CD8-positive, alpha-beta memory T cell (primary cell): ENCODE measurements at regions not wholly inside any gene's neighbourhood (a gene's known extent, or its start where the extent isn't known, plus 50 kb on each side); places are given as distances from the start of the nearest gene placed in this dataset.
A peak's percentile ranks its signal among the peaks of the same experiment; 100 is the strongest.

Experiments
- CTCF ChIA-PET: fragments of 350-600 bp; sonication (Branson Sonifier 250); formaldehyde crosslinking; loops from one replicate; lab custom pipeline; 2021; ENCODE audit warnings: antibody characterized with exemption; lab: Charles Lee
- POLR2A ChIA-PET: fragments of 350-600 bp; sonication (Branson Sonifier 250); formaldehyde crosslinking; loops from one replicate; lab custom pipeline; 2021; ENCODE audit warnings: antibody characterized with exemption; lab: Charles Lee
- DNase-seq, 5 donors: peaks; one replicate each; pipeline versions ENCODE4 v3.0.0 to v3.0.0-alpha.2; 2020 to 2022; ENCODE audit warnings: mixed read lengths in 1 of 5
- H3K27ac ChIP-seq: one replicate; pipeline ENCODE4 v1.7.0; 2013; ENCODE audit warnings: low read depth, mild to moderate bottlenecking, low read length, moderate library complexity
- H3K27me3 ChIP-seq: 2 replicates; pipeline ENCODE4 v1.7.0; 2013; ENCODE audit warnings: low read length, mild to moderate bottlenecking; ENCODE audit not compliant: insufficient read depth, poor library complexity, severe bottlenecking
- H3K36me3 ChIP-seq: 2 replicates; pipeline ENCODE4 v1.7.0; 2013; ENCODE audit warnings: mild to moderate bottlenecking, low read length, moderate library complexity; ENCODE audit not compliant: insufficient read depth
- H3K4me1 ChIP-seq: 2 replicates; pipeline ENCODE4 v1.7.0; 2013; ENCODE audit warnings: mild to moderate bottlenecking, low read length, moderate library complexity; ENCODE audit not compliant: insufficient read depth
- H3K4me3 ChIP-seq: 2 replicates; pipeline ENCODE4 v1.7.0; 2013; ENCODE audit warnings: mild to moderate bottlenecking, low read length
- H3K9me3 ChIP-seq: 2 replicates; pipeline ENCODE4 v1.7.0; 2013; ENCODE audit warnings: mild to moderate bottlenecking, low read length
- H3K27ac Mint-ChIP-seq, 8 donors: one replicate each; pipeline ENCODE4 v1.8.0; 2020 to 2021; ENCODE audit warnings: mixed read lengths in 8 of 8, mild to moderate bottlenecking in 6 of 8, inconsistent platforms in 3 of 8, moderate library complexity in 3 of 8
- H3K27me3 Mint-ChIP-seq, 2 donors: one replicate each; pipeline ENCODE4 v1.8.0; 2020 to 2021; ENCODE audit warnings: mixed read lengths in 2 of 2, mild to moderate bottlenecking in 1 of 2, moderate library complexity in 1 of 2
- H3K36me3 Mint-ChIP-seq, 3 donors: one replicate each; pipeline ENCODE4 v1.8.0; 2020 to 2021; ENCODE audit warnings: mixed read lengths in 3 of 3, inconsistent platforms in 1 of 3, mild to moderate bottlenecking in 1 of 3
- H3K4me1 Mint-ChIP-seq, 3 donors: one replicate each; pipeline ENCODE4 v1.8.0; 2020 to 2021; ENCODE audit warnings: mixed read lengths in 3 of 3, inconsistent platforms in 1 of 3, mild to moderate bottlenecking in 1 of 3
- H3K4me3 Mint-ChIP-seq, 7 donors: one replicate each; pipeline ENCODE4 v1.8.0; 2020 to 2021; ENCODE audit warnings: mixed read lengths in 7 of 7, mild to moderate bottlenecking in 6 of 7, moderate library complexity in 4 of 7, inconsistent platforms in 2 of 7
- H3K9me3 Mint-ChIP-seq, 5 donors: one replicate each; pipeline ENCODE4 v1.8.0; 2020 to 2022; ENCODE audit warnings: mixed read lengths in 5 of 5, mild to moderate bottlenecking in 3 of 5, moderate library complexity in 2 of 5, inconsistent platforms in 1 of 5

- H3K4me1 Mint-ChIP-seq, result peaks cover 0 to 5% (median 4%) of the 10 kb centered on the region in 3 donors
- Histone ChIP-seq H3K27me3 (no peaks in the 10 kb centered on the region), H3K36me3 (no peaks in the 10 kb centered on the region), H3K27ac (no peak overlapping the region), H3K4me1 (no peaks in the 10 kb centered on the region), H3K4me3 (no peak overlapping the region), H3K9me3 (no peaks in the 10 kb centered on the region)
- peaks cover 0 to 5% (median 1%) of the 10 kb centered on the region in 3 donors for H3K36me3 Mint-ChIP-seq
- ChIA-PET POLR2A (no interaction called here), CTCF (no interaction called here)
- no peak overlapping the region for H3K27ac Mint-ChIP-seq
- H3K27me3 Mint-ChIP-seq, result peaks cover 5 to 42% of the 10 kb centered on the region in 2 donors
- H3K4me3 Mint-ChIP-seq, result no peak overlapping the region
- no peaks in the 10 kb centered on the region for H3K9me3 Mint-ChIP-seq
- DNase-seq, result no peak
These were observed 161.1 kb downstream of the TMEM18 start for GRCh38 chr2:516131-516530.

- Mint-ChIP-seq H3K4me3 (no peak overlapping the region), H3K36me3 (peaks cover 0 to 5% (median 1%) of the 10 kb centered on the region in 3 donors), H3K9me3 (no peaks in the 10 kb centered on the region), H3K4me1 (peaks cover 0 to 5% (median 4%) of the 10 kb centered on the region in 3 donors), H3K27me3 (peaks cover 5 to 38% of the 10 kb centered on the region in 2 donors), H3K27ac (no peak overlapping the region)
- Histone ChIP-seq H3K4me3 (no peak overlapping the region), H3K36me3 (no peaks in the 10 kb centered on the region), H3K27ac (no peak overlapping the region), H3K27me3 (no peaks in the 10 kb centered on the region), H3K4me1 (no peaks in the 10 kb centered on the region), H3K9me3 (no peaks in the 10 kb centered on the region)
- ChIA-PET POLR2A (no interaction called here), CTCF (no interaction called here)
- DNase-seq, result no peak
These were observed 161.6 kb downstream of the TMEM18 start for GRCh38 chr2:515441-516127.

- DNase-seq, result no peak
- H3K9me3 Mint-ChIP-seq, result no peaks in the 10 kb centered on the region
- no peak overlapping the region for H3K4me3 Mint-ChIP-seq
- peaks cover 0 to 5% (median 1%) of the 10 kb centered on the region in 3 donors for H3K36me3 Mint-ChIP-seq
- Histone ChIP-seq H3K36me3 (no peaks in the 10 kb centered on the region), H3K27ac (no peak overlapping the region), H3K4me3 (no peak overlapping the region), H3K27me3 (no peaks in the 10 kb centered on the region), H3K4me1 (no peaks in the 10 kb centered on the region), H3K9me3 (no peaks in the 10 kb centered on the region)
- peaks cover 0 to 5% (median 4%) of the 10 kb centered on the region in 3 donors for H3K4me1 Mint-ChIP-seq
- ChIA-PET POLR2A (no interaction called here), CTCF (no interaction called here)
- H3K27me3 Mint-ChIP-seq, result peaks cover 3 to 35% of the 10 kb centered on the region in 2 donors
- H3K27ac Mint-ChIP-seq, result no peak overlapping the region
These were observed 163.1 kb downstream of the TMEM18 start for GRCh38 chr2:513981-514706.

DNA sequence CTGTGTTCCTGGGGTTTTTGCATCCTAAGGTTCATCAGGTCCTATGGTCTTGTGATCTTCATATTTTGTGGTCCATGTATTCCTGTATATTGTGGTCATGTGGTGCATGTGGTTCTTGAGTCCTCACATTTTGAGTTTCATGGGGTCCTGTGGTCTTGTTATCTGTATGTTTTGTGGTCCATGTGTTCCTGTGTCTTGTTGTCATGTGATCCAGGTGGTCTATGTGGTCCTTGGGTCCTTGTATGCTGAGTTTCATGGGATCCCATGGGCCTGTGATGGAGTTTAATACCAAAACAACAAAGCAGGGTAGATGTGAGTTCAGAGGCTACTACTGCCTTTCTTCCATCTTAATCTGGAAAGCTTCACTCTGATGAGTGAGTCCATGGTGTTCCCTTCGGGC is 166.4 kb downstream of the TMEM18 start:
- H3K4me3 Mint-ChIP-seq, result no peak overlapping the region
- H3K27ac Mint-ChIP-seq, result peak overlapping the region in 1 of 8 donors; percentile 4
- H3K9me3 Mint-ChIP-seq, result peaks cover 0 to 2% (median 0%) of the 10 kb centered on the region in 5 donors
- no peaks in the 10 kb centered on the region for H3K9me3 ChIP-seq
- H3K27ac ChIP-seq, result no peak overlapping the region
- no peak overlapping the region for H3K4me3 ChIP-seq
- H3K4me1 Mint-ChIP-seq, result no peaks in the 10 kb centered on the region
- H3K27me3 Mint-ChIP-seq, result peaks cover 5 to 20% of the 10 kb centered on the region in 2 donors
- peaks cover 0 to 5% (median 1%) of the 10 kb centered on the region in 3 donors for H3K36me3 Mint-ChIP-seq
- ChIA-PET POLR2A (no interaction called here), CTCF (no interaction called here)
- no peaks in the 10 kb centered on the region for H3K4me1 ChIP-seq
- no peak for DNase-seq
- H3K27me3 ChIP-seq, result no peaks in the 10 kb centered on the region
- H3K36me3 ChIP-seq, result no peaks in the 10 kb centered on the region

DNA sequence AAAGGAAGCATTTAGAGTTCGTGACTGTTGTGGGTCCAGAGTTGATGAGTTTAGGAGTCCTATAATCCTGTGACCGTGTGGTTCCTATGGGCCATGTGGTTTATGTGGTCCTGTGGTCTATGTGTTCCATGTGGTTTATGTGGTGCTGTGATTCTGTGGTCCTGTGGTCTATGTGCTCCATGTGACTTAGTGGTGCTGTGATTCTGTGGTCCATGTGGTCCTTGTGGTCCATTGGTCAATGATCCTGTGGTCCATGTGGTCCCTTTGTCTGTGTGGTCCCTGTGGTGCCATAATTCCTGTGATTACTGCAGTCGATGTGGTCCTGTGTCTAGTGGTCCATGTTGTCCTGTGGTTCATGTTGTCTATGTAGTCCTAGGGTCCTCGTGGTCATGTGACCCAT is 167.3 kb downstream of the TMEM18 start:
- H3K9me3 Mint-ChIP-seq, result peaks cover 0 to 2% (median 0%) of the 10 kb centered on the region in 5 donors
- peaks cover 0 to 5% (median 1%) of the 10 kb centered on the region in 3 donors for H3K36me3 Mint-ChIP-seq
- no peaks in the 10 kb centered on the region for H3K27me3 ChIP-seq
- CTCF ChIA-PET, result no interaction called here
- no peak overlapping the region for H3K4me3 ChIP-seq
- no peaks in the 10 kb centered on the region for H3K4me1 ChIP-seq
- H3K27me3 Mint-ChIP-seq, result peaks cover 3 to 19% of the 10 kb centered on the region in 2 donors
- no peak for DNase-seq
- POLR2A ChIA-PET, result no interaction called here
- H3K36me3 ChIP-seq, result no peaks in the 10 kb centered on the region
- H3K27ac Mint-ChIP-seq, result peak overlapping the region in 1 of 8 donors; percentile 68
- no peak overlapping the region for H3K4me3 Mint-ChIP-seq
- no peaks in the 10 kb centered on the region for H3K9me3 ChIP-seq
- no peaks in the 10 kb centered on the region for H3K4me1 Mint-ChIP-seq
- no peak overlapping the region for H3K27ac ChIP-seq

- H3K4me1 Mint-ChIP-seq, result no peaks in the 10 kb centered on the region
- peaks cover 0 to 4% (median under 1%) of the 10 kb centered on the region in 3 donors for H3K36me3 Mint-ChIP-seq
- CTCF ChIA-PET, result no interaction called here
- Histone ChIP-seq H3K27me3 (no peaks in the 10 kb centered on the region), H3K4me3 (no peak overlapping the region), H3K9me3 (no peaks in the 10 kb centered on the region), H3K36me3 (no peaks in the 10 kb centered on the region), H3K4me1 (no peaks in the 10 kb centered on the region), H3K27ac (no peak overlapping the region)
- peaks cover 3 to 18% of the 10 kb centered on the region in 2 donors for H3K27me3 Mint-ChIP-seq
- H3K9me3 Mint-ChIP-seq, result peaks cover 0 to 2% (median 0%) of the 10 kb centered on the region in 5 donors
- no peak overlapping the region for H3K4me3 Mint-ChIP-seq
- H3K27ac Mint-ChIP-seq, result no peak overlapping the region
- no peak for DNase-seq
- POLR2A ChIA-PET, result no interaction called here
These were observed 169.1 kb downstream of the TMEM18 start for GRCh38 chr2:508121-508520.

DNA sequence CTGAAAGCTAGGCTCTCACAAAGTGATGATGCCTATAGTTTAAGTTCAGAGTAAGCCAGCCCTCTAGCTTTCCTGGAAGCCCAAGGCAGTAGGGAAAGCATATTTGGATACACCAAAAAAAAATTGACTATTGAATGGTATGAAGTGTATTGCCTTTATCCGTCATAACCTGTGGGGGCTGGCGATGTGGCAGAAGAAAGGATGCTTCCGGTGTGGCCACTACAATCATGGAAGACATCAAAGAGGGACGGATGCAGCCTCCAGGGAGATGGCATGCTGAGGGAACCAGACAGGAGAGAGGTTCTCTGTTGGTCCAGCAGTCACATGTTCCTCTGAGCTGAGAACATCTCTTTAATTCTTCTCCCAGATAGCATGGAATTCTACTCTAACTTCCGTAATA is 170.3 kb downstream of the TMEM18 start:
- H3K27me3 Mint-ChIP-seq, result peaks cover 2 to 13% of the 10 kb centered on the region in 2 donors
- no peak overlapping the region for H3K4me3 ChIP-seq
- no peaks in the 10 kb centered on the region for H3K36me3 ChIP-seq
- no peak overlapping the region for H3K27ac Mint-ChIP-seq
- no peaks in the 10 kb centered on the region for H3K9me3 ChIP-seq
- H3K27ac ChIP-seq, result no peak overlapping the region
- H3K9me3 Mint-ChIP-seq, result peaks cover 0 to 2% (median 0%) of the 10 kb centered on the region in 5 donors
- H3K27me3 ChIP-seq, result no peaks in the 10 kb centered on the region
- H3K4me3 Mint-ChIP-seq, result no peak overlapping the region
- POLR2A ChIA-PET, result no interaction called here
- H3K36me3 Mint-ChIP-seq, result no peaks in the 10 kb centered on the region
- CTCF ChIA-PET, result no interaction called here
- H3K4me1 Mint-ChIP-seq, result no peaks in the 10 kb centered on the region
- no peaks in the 10 kb centered on the region for H3K4me1 ChIP-seq
- no peak for DNase-seq

DNA sequence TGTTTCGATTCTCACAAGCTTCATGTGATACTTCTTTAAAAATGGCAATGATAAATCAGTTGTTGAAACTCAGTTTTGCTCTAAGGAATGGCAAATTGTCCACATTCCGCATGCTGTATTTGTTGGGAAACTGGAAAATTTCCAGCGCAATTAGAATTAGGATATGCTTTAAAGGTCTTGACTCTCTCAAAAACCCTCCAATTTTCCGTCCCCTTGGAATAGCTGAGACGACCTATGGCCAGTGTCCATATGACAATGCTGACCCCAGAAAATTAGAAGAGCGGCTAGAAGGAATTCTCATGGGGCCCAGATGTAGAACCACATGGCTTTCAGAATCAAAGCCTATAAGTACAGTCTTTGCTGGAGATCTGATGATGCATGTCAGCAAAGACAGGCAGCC is 170.8 kb downstream of the TMEM18 start:
- H3K4me1 Mint-ChIP-seq, result no peaks in the 10 kb centered on the region
- DNase-seq, result no peak
- peaks cover 2 to 15% of the 10 kb centered on the region in 2 donors for H3K27me3 Mint-ChIP-seq
- H3K4me1 ChIP-seq, result no peaks in the 10 kb centered on the region
- H3K9me3 ChIP-seq, result no peaks in the 10 kb centered on the region
- ChIA-PET POLR2A (no interaction called here), CTCF (no interaction called here)
- no peaks in the 10 kb centered on the region for H3K36me3 Mint-ChIP-seq
- H3K4me3 Mint-ChIP-seq, result no peak overlapping the region
- no peaks in the 10 kb centered on the region for H3K36me3 ChIP-seq
- no peak overlapping the region for H3K27ac Mint-ChIP-seq
- H3K9me3 Mint-ChIP-seq, result peaks cover 0 to 2% (median 0%) of the 10 kb centered on the region in 5 donors
- no peaks in the 10 kb centered on the region for H3K27me3 ChIP-seq
- H3K4me3 ChIP-seq, result no peak overlapping the region
- H3K27ac ChIP-seq, result no peak overlapping the region
